H1 (cell line): ENCODE measurements at regions not wholly inside any gene's neighbourhood (a gene's known extent, or its start where the extent isn't known, plus 50 kb on each side); places are given as distances from the start of the nearest gene placed in this dataset.

Experiments used
- EP300 ChIP-seq, 2 experiments: IDR thresholded peaks; 1 replicate in 1 of 2; 2 replicates in 1 of 2; pipeline ENCODE4 v1.6.1; 2011 to 2012; ENCODE audit warnings: low read depth in 2 of 2, low read length in 2 of 2, mild to moderate bottlenecking in 2 of 2, borderline replicate concordance in 1 of 2, inconsistent platforms in 1 of 2, moderate library complexity in 1 of 2
- EZH2 ChIP-seq: fragments of 200-600 bp; sonication (generic); IDR thresholded peaks from 2 replicates; pipeline ENCODE4 v1.7.1; 2012; ENCODE audit warnings: low read depth, mild to moderate bottlenecking, moderate library complexity, low read length, inconsistent platforms; ENCODE audit not compliant: severe bottlenecking
- HDAC6 ChIP-seq: IDR thresholded peaks from one replicate; pipeline ENCODE4 v1.7.1; 2012; ENCODE audit warnings: low read depth, mild to moderate bottlenecking, inconsistent platforms, low read length, moderate library complexity
- JUN ChIP-seq: IDR thresholded peaks from 2 replicates; pipeline ENCODE4 v1.6.1; 2011; ENCODE audit warnings: low read depth, mild to moderate bottlenecking, improper control_type of control experiment, low read length
- POLR2AphosphoS5 ChIP-seq: IDR thresholded peaks from 2 replicates; pipeline ENCODE4 v1.6.1; 2011; ENCODE audit warnings: low read depth, low read length
- ZNF274 ChIP-seq: IDR thresholded peaks from 2 replicates; pipeline ENCODE4 v1.7.0; 2012; ENCODE audit warnings: low read length, borderline replicate concordance; ENCODE audit errors: extremely low read depth
- TF ChIP-seq, protein P1 (sequence below), 3 experiments: IDR thresholded peaks; 1 replicate in 2 of 3; 2 replicates in 1 of 3; pipeline versions ENCODE4 v1.5.1 to v1.6.1; 2011; ENCODE audit warnings: low read length in 3 of 3, mild to moderate bottlenecking in 3 of 3, inconsistent platforms in 2 of 3, low read depth in 1 of 3, moderate library complexity in 1 of 3; ENCODE audit not compliant: insufficient read depth in 1 of 3; ENCODE audit errors: control extremely low read depth in 1 of 3
- TF ChIP-seq, protein P2 (sequence below): IDR thresholded peaks from 2 replicates; pipeline ENCODE4 v1.6.1; 2011; ENCODE audit warnings: low read depth, mild to moderate bottlenecking, low read length; ENCODE audit not compliant: insufficient read depth
- TF ChIP-seq, protein P3 (sequence below): IDR thresholded peaks from 2 replicates; pipeline ENCODE4 v1.6.1; 2012; ENCODE audit warnings: inconsistent platforms

DNA sequence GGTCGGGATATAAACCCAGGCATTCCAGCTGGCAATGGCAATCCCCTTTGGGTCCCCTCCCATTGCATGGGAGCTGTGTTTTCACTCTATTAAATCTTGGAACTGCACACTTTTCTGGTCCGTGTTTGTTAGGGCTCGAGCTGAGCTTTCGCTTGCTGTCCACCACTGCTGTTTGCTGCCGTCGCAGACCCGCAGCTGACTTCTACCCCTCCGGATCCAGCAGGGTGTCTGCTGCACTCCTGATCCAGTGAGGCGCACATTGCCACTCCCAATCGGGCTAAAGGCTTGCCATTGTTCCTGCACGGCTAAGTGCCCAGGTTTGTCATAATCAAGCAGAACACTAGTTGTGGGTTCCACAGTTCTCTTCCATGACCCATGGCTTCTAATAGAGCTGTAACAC is 1322.1 kb downstream of the ADGRL3 start:
- no peak for TF ChIP-seq HDAC6
- no peak for TF ChIP-seq EP300 (IDR thresholded peaks at IDR 0.05; ENCODE audit: borderline replicate concordance in 1 of 2, low read depth in 2 of 2, low read length in 2 of 2)
- no peak for TF ChIP-seq EZH2
- TF ChIP-seq, protein P1, sequence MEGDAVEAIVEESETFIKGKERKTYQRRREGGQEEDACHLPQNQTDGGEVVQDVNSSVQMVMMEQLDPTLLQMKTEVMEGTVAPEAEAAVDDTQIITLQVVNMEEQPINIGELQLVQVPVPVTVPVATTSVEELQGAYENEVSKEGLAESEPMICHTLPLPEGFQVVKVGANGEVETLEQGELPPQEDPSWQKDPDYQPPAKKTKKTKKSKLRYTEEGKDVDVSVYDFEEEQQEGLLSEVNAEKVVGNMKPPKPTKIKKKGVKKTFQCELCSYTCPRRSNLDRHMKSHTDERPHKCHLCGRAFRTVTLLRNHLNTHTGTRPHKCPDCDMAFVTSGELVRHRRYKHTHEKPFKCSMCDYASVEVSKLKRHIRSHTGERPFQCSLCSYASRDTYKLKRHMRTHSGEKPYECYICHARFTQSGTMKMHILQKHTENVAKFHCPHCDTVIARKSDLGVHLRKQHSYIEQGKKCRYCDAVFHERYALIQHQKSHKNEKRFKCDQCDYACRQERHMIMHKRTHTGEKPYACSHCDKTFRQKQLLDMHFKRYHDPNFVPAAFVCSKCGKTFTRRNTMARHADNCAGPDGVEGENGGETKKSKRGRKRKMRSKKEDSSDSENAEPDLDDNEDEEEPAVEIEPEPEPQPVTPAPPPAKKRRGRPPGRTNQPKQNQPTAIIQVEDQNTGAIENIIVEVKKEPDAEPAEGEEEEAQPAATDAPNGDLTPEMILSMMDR (IDR thresholded peaks at IDR 0.05; ENCODE audit: control extremely low read depth in 1 of 3, insufficient read depth in 1 of 3, low read depth in 1 of 3, low read length in 3 of 3), result no peak
- TF ChIP-seq, protein P2, sequence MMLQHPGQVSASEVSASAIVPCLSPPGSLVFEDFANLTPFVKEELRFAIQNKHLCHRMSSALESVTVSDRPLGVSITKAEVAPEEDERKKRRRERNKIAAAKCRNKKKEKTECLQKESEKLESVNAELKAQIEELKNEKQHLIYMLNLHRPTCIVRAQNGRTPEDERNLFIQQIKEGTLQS, result no peak
- no peak for TF ChIP-seq POLR2AphosphoS5
- TF ChIP-seq ZNF274, result no peak
- TF ChIP-seq JUN, result no peak
- TF ChIP-seq, protein P3, sequence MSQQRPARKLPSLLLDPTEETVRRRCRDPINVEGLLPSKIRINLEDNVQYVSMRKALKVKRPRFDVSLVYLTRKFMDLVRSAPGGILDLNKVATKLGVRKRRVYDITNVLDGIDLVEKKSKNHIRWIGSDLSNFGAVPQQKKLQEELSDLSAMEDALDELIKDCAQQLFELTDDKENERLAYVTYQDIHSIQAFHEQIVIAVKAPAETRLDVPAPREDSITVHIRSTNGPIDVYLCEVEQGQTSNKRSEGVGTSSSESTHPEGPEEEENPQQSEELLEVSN, result no peak
